Right lung (tissue), 2 donors: ENCODE measurements at regions not wholly inside any gene's neighbourhood (a gene's known extent, or its start where the extent isn't known, plus 50 kb on each side); places are given as distances from the start of the nearest gene placed in this dataset.
A peak's percentile ranks its signal among the peaks of the same experiment; 100 is the strongest.

Experiments used
- DNase-seq, 2 donors: peaks; one replicate each; pipeline ENCODE4 v3.0.0-alpha.2; 2013

- DNase-seq, result no peak
These were observed 111.1 kb upstream of the HABP2 start for GRCh38 chr10:113441686-113442270.

- DNase-seq, result no peak
These were observed 110.5 kb upstream of the HABP2 start for GRCh38 chr10:113442336-113442735.

GRCh38 chr10:113443141-113443925 is 109.5 kb upstream of the HABP2 start:
- DNase-seq, result no peak

- DNase-seq, result no peak
These were observed 108.0 kb upstream of the HABP2 start for GRCh38 chr10:113444766-113445365.

- DNase-seq, result no peak
These were observed 107.1 kb upstream of the HABP2 start for GRCh38 chr10:113445736-113446135.

- no peak for DNase-seq
These were observed 106.1 kb upstream of the HABP2 start for GRCh38 chr10:113446739-113447138.

- no peak for DNase-seq
These were observed 105.6 kb upstream of the HABP2 start for GRCh38 chr10:113447278-113447677.

- no peak for DNase-seq
These were observed 103.7 kb upstream of the HABP2 start for GRCh38 chr10:113449006-113449695.

- DNase-seq, result no peak
These were observed 102.6 kb upstream of the HABP2 start for GRCh38 chr10:113450046-113450804.

- DNase-seq, result no peak
These were observed 101.9 kb upstream of the HABP2 start for GRCh38 chr10:113450906-113451305.

GRCh38 chr10:113452146-113452845 is 100.6 kb upstream of the HABP2 start:
- no peak for DNase-seq

GRCh38 chr10:113453351-113453750 is 99.5 kb upstream of the HABP2 start:
- DNase-seq, result no peak

GRCh38 chr10:113454341-113455061 is 98.4 kb upstream of the HABP2 start:
- peak in 1 of 2 donors; percentile 78 for DNase-seq

- no peak for DNase-seq
These were observed 96.9 kb upstream of the HABP2 start for GRCh38 chr10:113455947-113456346.

- no peak for DNase-seq
These were observed 96.1 kb upstream of the HABP2 start for GRCh38 chr10:113456741-113457140.

GRCh38 chr10:113457408-113457807 is 95.4 kb upstream of the HABP2 start:
- no peak for DNase-seq

- no peak for DNase-seq
These were observed 94.4 kb upstream of the HABP2 start for GRCh38 chr10:113458451-113458850.

GRCh38 chr10:113458944-113459343 is 93.9 kb upstream of the HABP2 start:
- DNase-seq, result no peak

GRCh38 chr10:113459626-113460280 is 93.1 kb upstream of the HABP2 start:
- DNase-seq, result no peak

GRCh38 chr10:113463083-113463482 is 89.8 kb upstream of the HABP2 start:
- DNase-seq, result no peak
